ENCODE measurements at regions not wholly inside any gene's neighbourhood (a gene's known extent, or its start where the extent isn't known, plus 50 kb on each side); places are given as distances from the start of the nearest gene placed in this dataset.
"Not testable (repeated sequence)": the region's sequence is repeated elsewhere in the genome, so short reads cannot be mapped to it uniquely, and the experiment has no call there.

- peak; percentile 38 to 48 (median 43) for TF ChIP-seq CTCF (IDR thresholded peaks at IDR 0.05)
- not testable (repeated sequence) for TF ChIP-seq EP300 (IDR thresholded peaks at IDR 0.05)
Measured at GRCh38 chr16:27605500-27606106, 55.7 kb downstream of the KATNIP start.
